SK-N-SH (cell line): ENCODE measurements at regions not wholly inside any gene's neighbourhood (a gene's known extent, or its start where the extent isn't known, plus 50 kb on each side); places are given as distances from the start of the nearest gene placed in this dataset.

ENCODE experiments used
- CTCF ChIA-PET: fragments of 300-600, 350-600 bp; formaldehyde crosslinking; extraction: SDS; loops from one replicate; lab custom pipeline; 2021; lab: Yijun Ruan, JAX
- POLR2A ChIA-PET: fragments of 350-600 bp; sonication (Branson Sonifier 250); formaldehyde crosslinking; extraction: SDS; loops from one replicate; lab custom pipeline; 2020; ENCODE audit warnings: antibody characterized with exemption, inconsistent platforms; lab: Yijun Ruan, JAX
- DNase-seq: peaks from one replicate; pipeline ENCODE4 v3.0.0; 2012
- H2AFZ ChIP-seq: fragments of 200-600 bp; sonication (generic); 2 replicates; pipeline ENCODE4 v1.8.1; 2016; ENCODE audit warnings: antibody characterized with exemption, mild to moderate bottlenecking, low read depth
- H3F3A ChIP-seq: fragments of 200-600 bp; sonication (generic); replicated peaks from 2 replicates; pipeline ENCODE3; 2016; ENCODE audit warnings: antibody characterized with exemption, mild to moderate bottlenecking; ENCODE audit not compliant: insufficient read depth
- H3K27ac ChIP-seq, 2 experiments: fragments of 200-500 bp in 1 of 2; fragments of 200-600 bp in 1 of 2; sonication (Bioruptor generic) in 1 of 2; sonication (generic), shearing (Covaris generic) in 1 of 2; 2 replicates each; pipeline versions ENCODE4 v1.5.1 to v1.6.1; 2014 to 2016; ENCODE audit warnings: low read depth in 2 of 2, inconsistent platforms in 1 of 2, low read length in 1 of 2, mild to moderate bottlenecking in 1 of 2, mixed read lengths in 1 of 2
- H3K27me3 ChIP-seq: fragments of 200-600 bp; sonication (generic), shearing (Covaris generic); 2 replicates; pipeline ENCODE4 v1.6.1; 2016; ENCODE audit warnings: mixed run types; ENCODE audit not compliant: insufficient read depth
- H3K36me3 ChIP-seq, 2 experiments: fragments of 200-500 bp in 1 of 2; fragments of 200-600 bp in 1 of 2; sonication (Bioruptor generic) in 1 of 2; sonication (generic) in 1 of 2; replicated peaks in 1 of 2; 2 replicates each; pipeline versions ENCODE3 to v1.5.1; 2014 to 2016; ENCODE audit warnings: low read length in 1 of 2, mild to moderate bottlenecking in 1 of 2; ENCODE audit not compliant: insufficient read depth in 2 of 2, control insufficient read depth in 1 of 2
- H3K4me1 ChIP-seq, 2 experiments: fragments of 200-500 bp in 1 of 2; fragments of 200-600 bp in 1 of 2; sonication (Bioruptor generic) in 1 of 2; sonication (generic), shearing (Covaris generic) in 1 of 2; 2 replicates each; pipeline versions ENCODE4 v1.5.1 to v1.6.1; 2014 to 2016; ENCODE audit warnings: low read depth in 1 of 2, low read length in 1 of 2, mixed run types in 1 of 2; ENCODE audit not compliant: insufficient read depth in 2 of 2, control insufficient read depth in 1 of 2
- H3K4me2 ChIP-seq: fragments of 200-600 bp; sonication (generic), shearing (Covaris generic); 2 replicates; pipeline ENCODE4 v1.6.1; 2017; ENCODE audit warnings: mixed run types
- H3K4me3 ChIP-seq, 2 experiments: fragments of 200-500 bp in 1 of 2; fragments of 200-600 bp in 1 of 2; sonication (Bioruptor generic) in 1 of 2; sonication (generic), shearing (Covaris generic) in 1 of 2; 2 replicates each; pipeline versions ENCODE4 v1.5.1 to v1.8.1; 2014 to 2016; ENCODE audit warnings: low read depth in 2 of 2, inconsistent platforms in 1 of 2, low read length in 1 of 2, mild to moderate bottlenecking in 1 of 2, mixed read lengths in 1 of 2, moderate library complexity in 1 of 2
- H3K79me2 ChIP-seq: fragments of 200-600 bp; sonication (generic); 2 replicates; pipeline ENCODE4 v1.8.1; 2017; ENCODE audit warnings: mild to moderate bottlenecking; ENCODE audit not compliant: insufficient read depth
- H3K9ac ChIP-seq: fragments of 200-600 bp; sonication (generic); 2 replicates; pipeline ENCODE4 v1.6.1; 2017; ENCODE audit warnings: mixed run types
- H3K9me2 ChIP-seq: fragments of 200-600 bp; sonication (generic); 2 replicates; pipeline ENCODE4 v1.6.1; 2017; ENCODE audit warnings: mixed run types
- H3K9me3 ChIP-seq: fragments of 200-600 bp; sonication (generic); 2 replicates; pipeline ENCODE4 v1.6.1; 2017; ENCODE audit warnings: mixed run types, mild to moderate bottlenecking, moderate library complexity
- H4K20me1 ChIP-seq: fragments of 200-600 bp; sonication (generic); 2 replicates; pipeline ENCODE4 v1.6.1; 2017; ENCODE audit warnings: mild to moderate bottlenecking, mixed run types; ENCODE audit not compliant: insufficient read depth
- CHD2 ChIP-seq: fragments of 150-350 bp; IDR thresholded peaks from 2 replicates; pipeline ENCODE4 v1.6.1; 2018; ENCODE audit warnings: low read length; ENCODE audit not compliant: partially characterized antibody
- ELF1 ChIP-seq: IDR thresholded peaks from 2 replicates; pipeline ENCODE4 v1.4.0; 2012
- EZH2phosphoT487 ChIP-seq: fragments of 200-600 bp; sonication (generic); IDR thresholded peaks from 2 replicates; pipeline ENCODE4 v1.6.1; 2017; ENCODE audit warnings: low read depth, mixed run types, mild to moderate bottlenecking, antibody characterized with exemption, moderate library complexity, borderline replicate concordance
- FOSL2 ChIP-seq: IDR thresholded peaks from 2 replicates; pipeline ENCODE4 v1.4.0; 2012; ENCODE audit warnings: low read depth, mild to moderate bottlenecking, moderate library complexity, borderline replicate concordance
- FOXJ3 ChIP-seq: sonication (generic); formaldehyde crosslinking; IDR thresholded peaks from 2 replicates; pipeline ENCODE4 v1.5.1; 2020; ENCODE audit warnings: mild to moderate bottlenecking, missing genetic modification reagents
- GABPA ChIP-seq: IDR thresholded peaks from 2 replicates; pipeline ENCODE4 v1.4.0; 2012; ENCODE audit warnings: low read depth, mild to moderate bottlenecking
- GATA2 ChIP-seq: sonication (generic); formaldehyde crosslinking; IDR thresholded peaks from 2 replicates; pipeline ENCODE4 v1.5.0; 2020; ENCODE audit warnings: mild to moderate bottlenecking, missing genetic modification reagents
- MEF2A ChIP-seq: IDR thresholded peaks from 2 replicates; pipeline ENCODE4 v1.4.0; 2012; ENCODE audit warnings: low read depth, borderline replicate concordance
- MXI1 ChIP-seq: IDR thresholded peaks from 2 replicates; pipeline ENCODE4 v1.6.1; 2012; ENCODE audit warnings: mild to moderate bottlenecking, low read depth, low read length, improper control_type of control experiment
- NFIC ChIP-seq: IDR thresholded peaks from 2 replicates; pipeline ENCODE4 v1.4.0; 2012; ENCODE audit warnings: borderline replicate concordance
- NRF1 ChIP-seq: IDR thresholded peaks from 2 replicates; pipeline ENCODE4 v1.6.1; 2012; ENCODE audit warnings: low read depth, mild to moderate bottlenecking, low read length
- POLR2AphosphoS5 ChIP-seq: IDR thresholded peaks from 2 replicates; pipeline ENCODE4 v1.6.1; 2012; ENCODE audit warnings: low read depth, low read length
- RAD21 ChIP-seq: IDR thresholded peaks from 2 replicates; pipeline ENCODE4 v1.6.1; 2012; ENCODE audit warnings: mild to moderate bottlenecking, low read length
- SIN3A ChIP-seq: IDR thresholded peaks from 2 replicates; pipeline ENCODE4 v1.6.1; 2012; ENCODE audit warnings: low read depth, mild to moderate bottlenecking, low read length, moderate library complexity, borderline replicate concordance
- TCF12 ChIP-seq: IDR thresholded peaks from 2 replicates; pipeline ENCODE4 v1.4.0; 2012
- USF2 ChIP-seq: fragments of 150-350 bp; IDR thresholded peaks from 2 replicates; pipeline ENCODE4 v1.6.1; 2017; ENCODE audit warnings: antibody characterized with exemption, low read length, low read depth, borderline replicate concordance
- YY1 ChIP-seq: IDR thresholded peaks from 2 replicates; pipeline ENCODE4 v1.4.0; 2012; ENCODE audit warnings: low read depth, mild to moderate bottlenecking
- WGBS: methylation state at CpG from one replicate; pipeline ENCODE4 v1.1.6; 2017; ENCODE audit warnings: low lambda C conversion rate; 5-methylcytosine and 5-hydroxymethylcytosine counted together
- TF ChIP-seq, protein P1 (sequence below): IDR thresholded peaks from 2 replicates; pipeline ENCODE4 v1.4.0; 2012; ENCODE audit warnings: low read depth, borderline replicate concordance
- TF ChIP-seq, protein P2 (sequence below): IDR thresholded peaks from 2 replicates; pipeline ENCODE4; 2012
- TF ChIP-seq, protein P3 (sequence below): IDR thresholded peaks from 2 replicates; pipeline ENCODE4 v1.4.0; 2012; ENCODE audit warnings: low read depth

DNA sequence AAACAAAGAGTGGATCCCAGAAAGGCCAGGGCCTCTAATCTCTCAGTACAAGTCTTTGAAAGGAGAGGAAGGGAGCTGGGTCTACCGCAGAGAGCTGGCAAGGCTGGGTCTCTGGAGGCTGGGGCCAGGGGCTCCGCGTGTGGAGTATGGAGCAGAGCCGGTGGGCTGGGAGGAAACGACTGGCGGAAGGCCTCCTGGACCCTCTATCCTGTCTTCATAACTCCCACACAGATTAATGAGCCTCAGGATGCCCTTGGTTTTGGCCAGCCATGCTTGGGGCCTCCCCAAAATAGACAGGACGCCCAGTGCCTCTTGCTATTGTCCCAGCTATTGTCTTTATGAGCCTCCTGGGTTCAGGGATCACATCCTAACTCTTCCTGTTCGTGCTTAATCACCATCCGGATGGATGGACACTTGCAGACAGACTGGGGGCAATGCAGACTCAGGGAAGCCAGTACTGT lies 306.4 kb downstream of the DHX35 start:
- WGBS: 51% methylated on average over 6 of the region's 9 CpGs
- Histone ChIP-seq H3K27me3 (no peaks in the 10 kb centered on the region), H3K36me3 (no peaks in the 10 kb centered on the region), H3K4me2 (no peak overlapping the region), H3K4me3 (no peak overlapping the region), H3K9ac (no peak overlapping the region), H2AFZ (no peak overlapping the region), H3K9me3 (no peaks in the 10 kb centered on the region), H3K79me2 (no peaks in the 10 kb centered on the region)
- POLR2A ChIA-PET: interaction anchor here (0.9 kb wide), 1 partner anchor 606 kb away, joined by 3 read pairs; no protein-coding TSS in a partner anchor
- no peak for DNase-seq
- no peak for TF ChIP-seq SIN3A
- TF ChIP-seq FOXJ3 (CRISPR knock-in tag): no peak
- TF ChIP-seq, protein P1, sequence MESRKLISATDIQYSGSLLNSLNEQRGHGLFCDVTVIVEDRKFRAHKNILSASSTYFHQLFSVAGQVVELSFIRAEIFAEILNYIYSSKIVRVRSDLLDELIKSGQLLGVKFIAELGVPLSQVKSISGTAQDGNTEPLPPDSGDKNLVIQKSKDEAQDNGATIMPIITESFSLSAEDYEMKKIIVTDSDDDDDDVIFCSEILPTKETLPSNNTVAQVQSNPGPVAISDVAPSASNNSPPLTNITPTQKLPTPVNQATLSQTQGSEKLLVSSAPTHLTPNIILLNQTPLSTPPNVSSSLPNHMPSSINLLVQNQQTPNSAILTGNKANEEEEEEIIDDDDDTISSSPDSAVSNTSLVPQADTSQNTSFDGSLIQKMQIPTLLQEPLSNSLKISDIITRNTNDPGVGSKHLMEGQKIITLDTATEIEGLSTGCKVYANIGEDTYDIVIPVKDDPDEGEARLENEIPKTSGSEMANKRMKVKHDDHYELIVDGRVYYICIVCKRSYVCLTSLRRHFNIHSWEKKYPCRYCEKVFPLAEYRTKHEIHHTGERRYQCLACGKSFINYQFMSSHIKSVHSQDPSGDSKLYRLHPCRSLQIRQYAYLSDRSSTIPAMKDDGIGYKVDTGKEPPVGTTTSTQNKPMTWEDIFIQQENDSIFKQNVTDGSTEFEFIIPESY: no peak
- TF ChIP-seq POLR2AphosphoS5: no peak
- TF ChIP-seq MXI1: no peak
- TF ChIP-seq, protein P2, sequence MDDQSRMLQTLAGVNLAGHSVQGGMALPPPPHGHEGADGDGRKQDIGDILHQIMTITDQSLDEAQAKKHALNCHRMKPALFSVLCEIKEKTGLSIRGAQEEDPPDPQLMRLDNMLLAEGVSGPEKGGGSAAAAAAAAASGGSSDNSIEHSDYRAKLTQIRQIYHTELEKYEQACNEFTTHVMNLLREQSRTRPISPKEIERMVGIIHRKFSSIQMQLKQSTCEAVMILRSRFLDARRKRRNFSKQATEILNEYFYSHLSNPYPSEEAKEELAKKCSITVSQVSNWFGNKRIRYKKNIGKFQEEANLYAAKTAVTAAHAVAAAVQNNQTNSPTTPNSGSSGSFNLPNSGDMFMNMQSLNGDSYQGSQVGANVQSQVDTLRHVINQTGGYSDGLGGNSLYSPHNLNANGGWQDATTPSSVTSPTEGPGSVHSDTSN: no peak
- TF ChIP-seq USF2: no peak
- no peak for TF ChIP-seq NFIC
- no peak for TF ChIP-seq RAD21
- TF ChIP-seq MEF2A: no peak
- no peak for TF ChIP-seq FOSL2
- TF ChIP-seq YY1: no peak
- TF ChIP-seq GATA2 (CRISPR knock-in tag): no peak
- TF ChIP-seq EZH2phosphoT487: no peak
- no peak for TF ChIP-seq CHD2
- no peak for TF ChIP-seq NRF1
- no peak for TF ChIP-seq GABPA
- no peak for TF ChIP-seq TCF12
- TF ChIP-seq, protein P3, sequence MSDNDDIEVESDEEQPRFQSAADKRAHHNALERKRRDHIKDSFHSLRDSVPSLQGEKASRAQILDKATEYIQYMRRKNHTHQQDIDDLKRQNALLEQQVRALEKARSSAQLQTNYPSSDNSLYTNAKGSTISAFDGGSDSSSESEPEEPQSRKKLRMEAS: no peak
- no peak for TF ChIP-seq ELF1
- TF ChIP-seq, all 33 proteins: peak for 0
- no peaks in the 10 kb centered on the region for H3F3A ChIP-seq
- CTCF ChIA-PET: interaction anchor here (0.5 to 9.3 kb wide), 62 partner anchors 10 to 1694 kb away, joined by 3 to 119 read pairs (median 4); partner anchors contain the start of gene MAFB
- no peak overlapping the region for H3K27ac ChIP-seq
- H3K4me1 ChIP-seq: peaks cover 0 to 12% of the 10 kb centered on the region in 2 experiments; a peak in 1 of 4 replicates
- H3K9me2 ChIP-seq: no peaks in the 10 kb centered on the region
- no peaks in the 10 kb centered on the region for H4K20me1 ChIP-seq
